Osteoblast (primary cell): ENCODE measurements at regions not wholly inside any gene's neighbourhood (a gene's known extent, or its start where the extent isn't known, plus 50 kb on each side); places are given as distances from the start of the nearest gene placed in this dataset.
A peak's percentile ranks its signal among the peaks of the same experiment; 100 is the strongest.
"Not testable (repeated sequence)": the region's sequence is repeated elsewhere in the genome, so short reads cannot be mapped to it uniquely, and the experiment has no call there.

Experiments used
- DNase-seq: peaks from one replicate; pipeline ENCODE4 v3.0.0; 2011; ENCODE audit warnings: low spot score, mixed read lengths; ENCODE audit not compliant: insufficient read length; ENCODE audit errors: missing footprints
- H2AFZ ChIP-seq: 2 replicates; pipeline ENCODE4 v1.6.0; 2011; ENCODE audit warnings: mild to moderate bottlenecking, low read length
- H3K27ac ChIP-seq: 2 replicates; pipeline ENCODE4 v1.5.1; 2011; ENCODE audit warnings: mild to moderate bottlenecking, low read depth, low read length, moderate library complexity
- H3K27me3 ChIP-seq: 2 replicates; pipeline ENCODE4 v1.6.0; 2012; ENCODE audit warnings: mild to moderate bottlenecking, control low read depth, inconsistent platforms, low read length, moderate library complexity; ENCODE audit not compliant: insufficient read depth
- H3K36me3 ChIP-seq: 2 replicates; pipeline ENCODE4 v1.5.1; 2011; ENCODE audit warnings: mild to moderate bottlenecking, low read length, control low read depth, moderate library complexity; ENCODE audit not compliant: insufficient read depth
- H3K4me1 ChIP-seq: 2 replicates; pipeline ENCODE4 v1.5.1; 2011; ENCODE audit warnings: mild to moderate bottlenecking, low read length, control low read depth, moderate library complexity; ENCODE audit not compliant: insufficient read depth
- H3K4me2 ChIP-seq: 2 replicates; pipeline ENCODE4 v1.6.0; 2011; ENCODE audit warnings: mild to moderate bottlenecking, low read length; ENCODE audit not compliant: insufficient read depth
- H3K4me3 ChIP-seq: fragments of 200-600 bp; sonication (generic); 3 replicates; pipeline ENCODE4 v1.5.1; 2012; ENCODE audit warnings: mild to moderate bottlenecking, low read length, inconsistent platforms; ENCODE audit not compliant: insufficient read depth
- H3K79me2 ChIP-seq: 2 replicates; pipeline ENCODE4 v1.6.0; 2012; ENCODE audit warnings: mild to moderate bottlenecking, low read length, control low read depth, inconsistent platforms; ENCODE audit not compliant: insufficient read depth
- H3K9me3 ChIP-seq: 2 replicates; pipeline ENCODE4 v1.5.1; 2011; ENCODE audit warnings: low read depth, low read length, control low read depth
- H4K20me1 ChIP-seq: 2 replicates; pipeline ENCODE4 v1.6.0; 2012; ENCODE audit warnings: mild to moderate bottlenecking, low read length, control low read depth; ENCODE audit not compliant: insufficient read depth
- TF ChIP-seq, protein P1 (sequence below): IDR thresholded peaks from 2 replicates; pipeline ENCODE4 v1.5.1; 2011; ENCODE audit warnings: mild to moderate bottlenecking, low read depth, low read length, moderate library complexity; ENCODE audit errors: extremely low read depth

DNA sequence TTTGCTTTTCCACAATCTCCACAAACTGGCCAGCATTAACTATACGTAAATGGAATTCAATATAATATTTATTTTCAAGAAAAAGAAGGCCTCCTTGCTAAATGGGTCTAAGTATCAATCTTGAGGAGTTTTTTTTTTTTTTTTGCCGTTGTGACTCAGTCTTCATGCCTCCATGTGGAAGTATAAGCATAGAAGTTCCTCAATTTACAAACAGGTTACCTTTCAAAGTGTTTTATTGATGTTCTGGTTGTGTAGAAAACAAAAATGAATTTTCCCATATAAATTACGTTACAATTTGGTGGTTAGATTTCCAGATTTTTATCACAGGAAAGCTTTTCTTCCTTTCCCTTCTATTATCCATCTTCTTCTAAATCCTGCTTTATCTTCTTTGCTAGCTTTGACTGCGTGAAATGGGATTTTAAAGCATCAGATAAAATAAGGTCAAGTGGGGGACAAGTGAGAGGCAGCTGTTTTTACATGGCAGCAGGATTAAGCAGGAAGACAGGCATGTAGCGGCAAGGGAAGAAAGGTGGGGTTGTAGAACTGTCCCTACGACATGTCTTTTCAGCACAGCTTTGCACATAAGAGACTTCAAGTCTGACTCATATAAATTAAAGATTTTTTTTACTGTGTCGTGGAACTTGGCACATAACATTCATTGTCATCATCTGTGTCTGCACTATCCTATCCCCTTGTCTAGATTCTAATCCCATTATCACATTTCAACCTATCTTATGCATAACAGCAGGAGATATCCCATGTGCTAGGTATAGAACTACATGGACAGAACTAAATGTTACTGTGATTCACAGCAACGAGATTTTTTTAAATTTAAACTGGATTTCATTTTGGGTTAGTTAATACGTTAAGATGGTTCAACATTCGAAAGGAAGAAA is 135.3 kb upstream of the FAM3C start:
- no peak overlapping the region for H2AFZ ChIP-seq
- no peak for DNase-seq
- H3K79me2 ChIP-seq: no peaks in the 10 kb centered on the region
- no peaks in the 10 kb centered on the region for H4K20me1 ChIP-seq
- no peaks in the 10 kb centered on the region for H3K27me3 ChIP-seq
- peaks cover 20% of the 10 kb centered on the region for H3K4me1 ChIP-seq
- no peak overlapping the region for H3K4me3 ChIP-seq
- H3K36me3 ChIP-seq: no peaks in the 10 kb centered on the region
- TF ChIP-seq, protein P1, sequence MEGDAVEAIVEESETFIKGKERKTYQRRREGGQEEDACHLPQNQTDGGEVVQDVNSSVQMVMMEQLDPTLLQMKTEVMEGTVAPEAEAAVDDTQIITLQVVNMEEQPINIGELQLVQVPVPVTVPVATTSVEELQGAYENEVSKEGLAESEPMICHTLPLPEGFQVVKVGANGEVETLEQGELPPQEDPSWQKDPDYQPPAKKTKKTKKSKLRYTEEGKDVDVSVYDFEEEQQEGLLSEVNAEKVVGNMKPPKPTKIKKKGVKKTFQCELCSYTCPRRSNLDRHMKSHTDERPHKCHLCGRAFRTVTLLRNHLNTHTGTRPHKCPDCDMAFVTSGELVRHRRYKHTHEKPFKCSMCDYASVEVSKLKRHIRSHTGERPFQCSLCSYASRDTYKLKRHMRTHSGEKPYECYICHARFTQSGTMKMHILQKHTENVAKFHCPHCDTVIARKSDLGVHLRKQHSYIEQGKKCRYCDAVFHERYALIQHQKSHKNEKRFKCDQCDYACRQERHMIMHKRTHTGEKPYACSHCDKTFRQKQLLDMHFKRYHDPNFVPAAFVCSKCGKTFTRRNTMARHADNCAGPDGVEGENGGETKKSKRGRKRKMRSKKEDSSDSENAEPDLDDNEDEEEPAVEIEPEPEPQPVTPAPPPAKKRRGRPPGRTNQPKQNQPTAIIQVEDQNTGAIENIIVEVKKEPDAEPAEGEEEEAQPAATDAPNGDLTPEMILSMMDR: no peak
- H3K4me2 ChIP-seq: no peak overlapping the region
- no peaks in the 10 kb centered on the region for H3K9me3 ChIP-seq
- peak overlapping the region; percentile 76 for H3K27ac ChIP-seq

DNA sequence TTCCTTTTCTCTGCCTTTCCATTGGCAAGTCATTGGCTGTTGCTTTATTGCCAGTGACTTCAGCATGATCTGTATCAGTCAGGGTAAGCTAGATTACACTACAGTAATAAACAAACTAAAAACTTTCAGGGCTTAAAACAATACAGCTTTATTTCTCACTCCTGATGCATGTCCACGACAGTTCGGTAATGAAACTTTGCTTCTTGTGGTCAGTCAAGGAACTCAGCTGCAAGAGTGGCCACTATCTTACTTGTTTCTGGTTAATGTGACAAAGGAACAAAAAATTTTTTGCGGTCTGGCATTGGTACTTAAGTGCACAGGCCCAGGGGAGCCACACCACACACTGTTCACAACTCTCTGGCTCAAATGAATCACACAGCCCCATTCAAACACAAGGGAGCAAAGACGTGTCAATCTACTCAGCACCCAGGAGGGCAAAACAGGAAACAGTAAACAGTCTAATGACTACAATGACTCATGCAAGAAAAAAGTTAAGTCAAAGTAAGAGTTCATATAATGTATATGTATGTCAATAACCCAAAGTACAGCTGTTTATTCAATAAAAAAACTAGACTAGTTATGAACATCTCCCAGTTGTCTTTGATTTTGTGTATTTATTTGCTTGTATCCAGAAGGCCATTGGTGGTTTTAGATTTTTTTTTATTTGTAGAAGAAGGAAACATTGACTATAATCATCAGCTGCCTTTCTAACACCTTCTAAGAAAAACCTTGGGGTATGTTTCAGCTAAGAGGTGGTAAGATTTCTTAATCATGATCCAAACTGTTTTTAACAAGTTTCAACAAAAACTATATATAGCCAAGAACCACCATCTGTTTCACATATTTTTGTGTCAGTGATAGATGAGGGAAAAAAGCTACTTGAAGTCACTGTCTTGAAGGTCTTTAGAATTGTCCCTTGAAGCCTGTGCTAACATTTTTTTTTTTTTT is 134.4 kb upstream of the FAM3C start:
- no peaks in the 10 kb centered on the region for H4K20me1 ChIP-seq
- TF ChIP-seq, protein P1: no peak
- H3K79me2 ChIP-seq: no peaks in the 10 kb centered on the region
- H2AFZ ChIP-seq: no peak overlapping the region
- H3K4me3 ChIP-seq: peak overlapping the region; percentile 31
- H3K36me3 ChIP-seq: no peaks in the 10 kb centered on the region
- no peaks in the 10 kb centered on the region for H3K9me3 ChIP-seq
- no peaks in the 10 kb centered on the region for H3K27me3 ChIP-seq
- peak overlapping the region; percentile 76 for H3K27ac ChIP-seq
- peak; percentile 65 for DNase-seq
- peaks cover 20% of the 10 kb centered on the region for H3K4me1 ChIP-seq
- H3K4me2 ChIP-seq: peak overlapping the region; percentile 72

DNA sequence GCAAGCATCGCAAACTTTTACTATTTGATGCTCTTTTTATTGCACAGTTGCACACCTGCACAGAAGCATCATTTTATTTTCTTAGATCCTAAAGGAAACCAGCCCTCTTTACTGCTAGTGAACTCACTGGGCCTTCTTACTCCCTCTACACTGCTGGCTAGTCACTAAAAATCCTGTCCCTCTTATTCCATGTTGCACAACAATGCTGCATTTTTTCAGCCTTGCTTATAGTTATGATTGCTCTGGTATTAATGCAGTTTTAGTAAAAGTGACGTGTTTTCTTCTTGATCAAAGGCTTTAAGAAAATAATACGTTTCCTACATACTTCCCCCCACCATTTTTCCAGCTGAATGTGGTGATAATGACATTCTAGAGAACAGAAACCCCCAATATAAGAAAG is 132.9 kb upstream of the FAM3C start:
- Histone ChIP-seq H3K4me3 (no peak overlapping the region), H3K4me2 (peak overlapping the region; percentile 72), H3K27ac (peak overlapping the region; percentile 76), H3K9me3 (no peaks in the 10 kb centered on the region), H3K27me3 (no peaks in the 10 kb centered on the region), H3K4me1 (peaks cover 28% of the 10 kb centered on the region), H3K36me3 (no peaks in the 10 kb centered on the region), H3K79me2 (no peaks in the 10 kb centered on the region), H2AFZ (no peak overlapping the region), H4K20me1 (no peaks in the 10 kb centered on the region)
- DNase-seq: no peak
- TF ChIP-seq, protein P1: no peak

DNA sequence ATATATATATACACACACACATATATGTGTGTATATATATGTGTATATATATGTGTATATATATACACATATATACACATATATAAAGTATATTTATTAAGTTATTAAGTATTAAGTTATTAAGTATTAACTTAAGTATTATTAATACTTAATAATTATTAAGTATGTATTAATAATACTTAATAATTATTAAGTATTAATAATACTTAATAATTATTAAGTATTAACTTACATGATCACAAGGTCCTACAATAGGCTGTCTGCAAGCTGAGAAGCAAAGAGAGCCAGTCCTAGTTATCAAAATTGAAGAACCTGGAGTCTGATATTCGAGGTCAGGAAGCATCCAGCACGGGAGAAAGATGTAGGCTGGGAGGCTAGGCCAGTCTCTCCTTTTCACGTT is 130.1 kb upstream of the FAM3C start:
- not testable (repeated sequence) for H2AFZ ChIP-seq, H4K20me1 ChIP-seq, H3K27me3 ChIP-seq, DNase-seq, H3K4me2 ChIP-seq, H3K9me3 ChIP-seq, H3K79me2 ChIP-seq, H3K4me3 ChIP-seq, H3K36me3 ChIP-seq, H3K27ac ChIP-seq
- peaks cover 28% of the 10 kb centered on the region for H3K4me1 ChIP-seq
